ENCODE measurements at regions not wholly inside any gene's neighbourhood (a gene's known extent, or its start where the extent isn't known, plus 50 kb on each side); places are given as distances from the start of the nearest gene placed in this dataset.

DNA sequence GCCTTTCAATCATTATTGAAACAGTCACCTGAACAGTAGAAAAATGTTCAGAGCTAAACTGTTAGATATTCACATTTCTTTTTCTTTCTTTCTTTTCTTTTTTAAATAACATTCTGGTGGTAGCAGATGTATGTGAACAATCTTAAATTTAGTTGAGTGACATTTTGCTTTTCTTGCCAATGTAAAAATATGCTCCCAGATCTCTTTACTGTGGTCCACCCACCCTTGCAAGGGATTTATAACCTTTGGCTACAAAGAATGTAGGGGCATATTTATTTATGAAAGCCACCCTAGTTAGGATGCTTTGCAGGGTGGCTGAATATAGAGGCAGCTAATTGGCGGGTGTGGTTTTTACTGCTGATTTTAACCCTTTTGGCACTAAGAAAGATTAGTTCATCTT is 473.9 kb downstream of the MFSD1 start:
- Histone ChIP-seq H3K4me1 (no peaks in the 10 kb centered on the region), H3K36me3 (no peaks in the 10 kb centered on the region), H3K27me3 (no peaks in the 10 kb centered on the region), H3K9me3 (no peaks in the 10 kb centered on the region), H3K9ac (ENCODE audit: low read depth in 2 of 2, low read length in 2 of 2) (no peak overlapping the region), H3K27ac (no peak overlapping the region), H3K4me3 (no peak overlapping the region)
- DNase-seq = no peak
- intact Hi-C loops (cut with DNase I) = no loop called here
- TF ChIP-seq CTCF (IDR thresholded peaks at IDR 0.05) = no peak

DNA sequence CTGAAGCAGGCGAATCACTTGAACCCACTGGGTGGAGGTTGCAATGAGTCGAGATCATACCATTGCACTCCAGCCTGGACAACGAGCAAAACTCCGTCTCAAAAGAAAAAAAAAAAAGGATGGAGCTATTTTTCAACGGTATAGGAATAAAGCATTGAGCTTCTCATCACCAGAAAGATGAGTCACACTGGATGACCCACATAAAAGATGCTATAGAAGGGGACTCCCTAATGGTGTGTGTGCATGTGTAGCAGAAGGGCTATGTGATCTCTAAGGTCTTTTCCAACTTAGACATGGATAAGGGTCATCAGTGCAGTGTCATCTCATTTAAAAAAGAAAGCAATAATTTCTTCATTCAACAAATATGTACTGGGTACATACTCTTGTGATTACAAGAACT is 476.0 kb downstream of the MFSD1 start:
- Histone ChIP-seq H3K27ac (no peak overlapping the region), H3K36me3 (no peaks in the 10 kb centered on the region), H3K27me3 (no peaks in the 10 kb centered on the region), H3K4me3 (no peak overlapping the region), H3K4me1 (no peaks in the 10 kb centered on the region), H3K9me3 (no peaks in the 10 kb centered on the region), H3K9ac (ENCODE audit: low read depth in 2 of 2, low read length in 2 of 2) (no peak overlapping the region)
- DNase-seq = no peak
- no peak for TF ChIP-seq CTCF (IDR thresholded peaks at IDR 0.05)
- intact Hi-C loops (cut with DNase I) = no loop called here

GRCh38 chr3:159280386-159281191 is 478.7 kb downstream of the MFSD1 start:
- no peak for DNase-seq
- intact Hi-C loops (cut with DNase I) = no loop called here
- no peaks in the 10 kb centered on the region for H3K27me3 ChIP-seq
- no peaks in the 10 kb centered on the region for H3K36me3 ChIP-seq
- H3K9me3 ChIP-seq = no peaks in the 10 kb centered on the region
- no peak for TF ChIP-seq CTCF (IDR thresholded peaks at IDR 0.05)
- no peaks in the 10 kb centered on the region for H3K4me1 ChIP-seq
- H3K27ac ChIP-seq = no peak overlapping the region
- no peak overlapping the region for H3K4me3 ChIP-seq
- no peak overlapping the region for H3K9ac ChIP-seq (ENCODE audit: low read depth in 2 of 2, low read length in 2 of 2)

DNA sequence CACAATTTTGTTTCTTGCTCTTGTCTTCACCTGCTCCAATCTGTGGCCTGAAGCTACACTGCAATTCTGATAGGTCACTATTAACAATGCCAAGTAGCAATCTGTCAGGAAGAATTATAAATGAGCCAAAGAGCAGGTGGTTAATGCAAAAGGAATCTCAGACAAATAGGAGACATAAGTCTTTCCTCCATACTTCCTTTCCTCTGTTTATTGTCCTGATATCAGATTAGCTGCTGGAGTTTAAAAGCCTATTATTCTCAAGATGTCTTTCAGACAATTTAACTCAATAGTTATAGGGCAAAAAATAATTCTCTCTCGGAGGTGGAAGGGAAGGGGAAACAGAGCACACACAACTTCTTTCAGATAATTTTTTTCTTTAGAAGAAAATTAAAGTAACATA is 491.6 kb downstream of the MFSD1 start:
- Histone ChIP-seq H3K4me1 (no peaks in the 10 kb centered on the region), H3K9ac (ENCODE audit: low read depth in 2 of 2, low read length in 2 of 2) (no peak overlapping the region), H3K9me3 (no peaks in the 10 kb centered on the region), H3K27me3 (no peaks in the 10 kb centered on the region), H3K27ac (no peak overlapping the region), H3K4me3 (no peak overlapping the region), H3K36me3 (no peaks in the 10 kb centered on the region)
- intact Hi-C loops (cut with DNase I) = no loop called here
- no peak for DNase-seq
- no peak for TF ChIP-seq CTCF (IDR thresholded peaks at IDR 0.05)

DNA sequence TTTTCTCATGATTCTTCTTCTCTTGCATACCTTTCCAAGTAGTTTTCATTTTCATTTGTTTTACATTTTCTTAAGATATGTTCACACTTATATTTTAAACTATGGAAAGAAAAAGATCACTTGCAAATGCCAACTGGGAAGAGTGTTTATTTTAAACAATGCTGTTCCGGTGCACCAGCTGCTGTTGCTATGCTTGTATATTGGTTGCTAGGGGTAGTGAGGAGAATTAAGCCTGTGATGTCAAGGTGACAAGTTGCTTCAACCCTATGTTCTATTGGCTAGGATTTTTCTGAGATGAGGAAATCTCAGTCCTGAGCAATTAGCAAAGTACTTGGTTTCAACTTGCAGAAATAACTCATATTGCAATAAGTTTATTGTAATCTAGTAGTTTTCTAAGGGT is 500.1 kb downstream of the MFSD1 start:
- no peak overlapping the region for H3K9ac ChIP-seq (ENCODE audit: low read depth in 2 of 2, low read length in 2 of 2)
- H3K9me3 ChIP-seq = no peaks in the 10 kb centered on the region
- TF ChIP-seq CTCF (IDR thresholded peaks at IDR 0.05) = no peak
- no peak overlapping the region for H3K27ac ChIP-seq
- no peak overlapping the region for H3K4me3 ChIP-seq
- H3K4me1 ChIP-seq = no peaks in the 10 kb centered on the region
- DNase-seq = no peak
- H3K36me3 ChIP-seq = no peaks in the 10 kb centered on the region
- intact Hi-C loops (cut with DNase I) = no loop called here
- no peaks in the 10 kb centered on the region for H3K27me3 ChIP-seq

All from colonic mucosa (tissue), 4 donors.